ENCODE measurements at regions not wholly inside any gene's neighbourhood (a gene's known extent, or its start where the extent isn't known, plus 50 kb on each side); places are given as distances from the start of the nearest gene placed in this dataset.

- TF ChIP-seq EZH2phosphoT487 (IDR thresholded peaks at IDR 0.05; ENCODE audit: low read depth), result no peak
- TF ChIP-seq, protein P1, sequence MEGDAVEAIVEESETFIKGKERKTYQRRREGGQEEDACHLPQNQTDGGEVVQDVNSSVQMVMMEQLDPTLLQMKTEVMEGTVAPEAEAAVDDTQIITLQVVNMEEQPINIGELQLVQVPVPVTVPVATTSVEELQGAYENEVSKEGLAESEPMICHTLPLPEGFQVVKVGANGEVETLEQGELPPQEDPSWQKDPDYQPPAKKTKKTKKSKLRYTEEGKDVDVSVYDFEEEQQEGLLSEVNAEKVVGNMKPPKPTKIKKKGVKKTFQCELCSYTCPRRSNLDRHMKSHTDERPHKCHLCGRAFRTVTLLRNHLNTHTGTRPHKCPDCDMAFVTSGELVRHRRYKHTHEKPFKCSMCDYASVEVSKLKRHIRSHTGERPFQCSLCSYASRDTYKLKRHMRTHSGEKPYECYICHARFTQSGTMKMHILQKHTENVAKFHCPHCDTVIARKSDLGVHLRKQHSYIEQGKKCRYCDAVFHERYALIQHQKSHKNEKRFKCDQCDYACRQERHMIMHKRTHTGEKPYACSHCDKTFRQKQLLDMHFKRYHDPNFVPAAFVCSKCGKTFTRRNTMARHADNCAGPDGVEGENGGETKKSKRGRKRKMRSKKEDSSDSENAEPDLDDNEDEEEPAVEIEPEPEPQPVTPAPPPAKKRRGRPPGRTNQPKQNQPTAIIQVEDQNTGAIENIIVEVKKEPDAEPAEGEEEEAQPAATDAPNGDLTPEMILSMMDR (IDR thresholded peaks at IDR 0.05; ENCODE audit: low read depth, low read length), result no peak
Measured at GRCh38 chr6:81439417-81439816, 313.1 kb downstream of the TENT5A start.
